GM21529 (cell line): ENCODE measurements at regions not wholly inside any gene's neighbourhood (a gene's known extent, or its start where the extent isn't known, plus 50 kb on each side); places are given as distances from the start of the nearest gene placed in this dataset.
"Not testable (repeated sequence)": the region's sequence is repeated elsewhere in the genome, so short reads cannot be mapped to it uniquely, and the experiment has no call there.

ENCODE experiments used
- ATAC-seq: cut with Tn5 transposase; IDR thresholded peaks from one replicate; pipeline ENCODE4 v1.9.1; 2021; ENCODE audit not compliant: unreplicated experiment

DNA sequence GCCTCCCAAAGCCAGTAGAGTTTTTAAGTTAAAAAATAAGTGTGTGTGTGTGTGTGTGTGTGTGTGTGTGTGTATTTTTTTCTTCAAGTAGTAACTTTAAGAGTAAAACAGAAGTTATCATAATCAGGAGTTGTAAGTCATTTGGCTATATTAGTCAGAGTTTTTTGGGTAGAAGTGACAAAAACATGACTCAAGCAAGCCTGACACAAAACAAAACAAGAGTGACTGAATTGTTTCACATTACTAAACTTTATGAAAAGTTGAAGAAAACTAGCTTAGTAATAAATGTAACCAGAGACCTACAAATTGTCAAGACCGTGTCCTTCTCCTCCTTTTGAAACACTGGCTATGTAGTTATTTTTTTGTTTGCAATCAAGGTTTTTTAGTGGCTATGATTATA is 738.0 kb upstream of the PITX2 start:
- ATAC-seq: no peak

- no peak for ATAC-seq
Measured at GRCh38 chr4:111362941-111363361, 740.1 kb upstream of the PITX2 start.

- ATAC-seq: not testable (repeated sequence)
Measured at GRCh38 chr4:111377880-111378279, 755.0 kb upstream of the PITX2 start.

DNA sequence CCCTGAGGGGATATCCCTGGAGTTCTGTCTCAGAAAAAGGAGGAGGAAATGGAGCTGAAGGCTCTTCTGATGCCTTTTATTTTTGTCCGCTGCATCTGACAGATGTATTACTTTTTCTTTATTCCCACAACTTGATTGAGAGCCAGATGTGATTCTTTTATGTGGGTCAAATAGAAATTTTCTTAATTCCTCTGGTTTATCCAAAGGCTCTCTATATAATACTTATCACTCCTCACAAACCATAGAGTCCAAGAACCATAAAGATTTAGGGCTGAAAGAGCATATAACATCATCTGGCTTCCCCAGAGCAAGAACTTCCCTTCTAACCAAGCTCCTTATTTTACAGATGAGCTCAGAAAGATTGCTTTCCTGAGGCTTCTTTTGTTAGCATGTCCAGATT is 756.7 kb upstream of the FAM241A start:
- no peak for ATAC-seq

DNA sequence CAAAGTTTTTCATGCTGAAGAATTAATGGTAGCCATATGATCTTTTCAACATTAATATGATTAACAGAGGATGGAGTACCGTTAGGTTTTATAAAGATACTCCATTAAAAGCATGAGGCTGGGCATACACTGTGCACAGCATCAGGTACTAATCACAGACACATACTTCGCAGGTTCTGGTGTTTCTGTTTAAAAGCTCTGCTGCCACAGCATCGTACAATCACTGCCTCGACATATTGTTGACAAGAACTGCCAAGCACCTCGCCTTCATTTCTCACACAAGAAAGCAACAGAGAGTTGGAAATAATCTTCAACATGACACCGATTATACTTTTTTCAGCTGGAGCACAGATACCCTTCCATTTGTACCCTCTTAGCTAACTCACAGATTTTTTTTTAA is 753.4 kb upstream of the FAM241A start:
- ATAC-seq: no peak

DNA sequence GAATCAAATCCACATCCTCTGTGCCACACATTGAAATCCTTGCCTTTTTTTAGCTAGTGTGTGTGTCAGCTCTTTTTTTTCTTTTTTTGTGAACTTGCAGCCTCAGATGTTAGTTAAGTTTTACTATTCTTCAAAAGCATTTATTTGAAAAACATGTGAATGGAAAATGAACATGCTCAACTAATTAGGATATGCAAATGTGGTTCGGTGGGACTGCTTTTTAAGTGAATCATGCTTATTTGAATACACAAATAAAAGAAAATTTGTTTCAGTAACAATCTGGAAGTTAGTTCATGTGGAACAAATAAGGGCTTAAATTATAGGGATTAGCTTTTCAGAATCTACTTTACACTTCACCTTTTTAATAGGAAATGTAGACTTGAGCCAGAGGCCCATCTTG is 751.5 kb upstream of the FAM241A start:
- ATAC-seq: no peak

GRCh38 chr4:111398906-111399330 is 746.3 kb upstream of the FAM241A start:
- no peak for ATAC-seq

DNA sequence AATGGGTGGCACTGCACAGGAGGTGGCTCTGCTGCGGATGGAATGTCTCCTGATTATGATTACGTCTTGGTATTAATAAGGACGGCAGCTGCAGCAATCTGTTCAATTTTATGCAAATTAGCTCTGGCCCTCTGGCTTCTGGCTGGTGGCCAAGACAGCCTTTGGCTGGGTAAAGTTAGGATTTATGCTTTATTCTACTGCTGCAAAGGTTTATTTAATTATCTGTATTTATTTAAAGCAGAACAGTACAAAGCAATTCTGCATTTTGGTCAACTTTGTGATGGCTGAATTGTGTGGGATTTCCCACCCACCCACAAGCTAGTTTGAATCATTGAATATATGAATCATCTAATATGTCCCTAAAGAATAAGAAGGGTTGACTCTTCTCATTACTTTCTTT is 745.6 kb upstream of the FAM241A start:
- no peak for ATAC-seq

DNA sequence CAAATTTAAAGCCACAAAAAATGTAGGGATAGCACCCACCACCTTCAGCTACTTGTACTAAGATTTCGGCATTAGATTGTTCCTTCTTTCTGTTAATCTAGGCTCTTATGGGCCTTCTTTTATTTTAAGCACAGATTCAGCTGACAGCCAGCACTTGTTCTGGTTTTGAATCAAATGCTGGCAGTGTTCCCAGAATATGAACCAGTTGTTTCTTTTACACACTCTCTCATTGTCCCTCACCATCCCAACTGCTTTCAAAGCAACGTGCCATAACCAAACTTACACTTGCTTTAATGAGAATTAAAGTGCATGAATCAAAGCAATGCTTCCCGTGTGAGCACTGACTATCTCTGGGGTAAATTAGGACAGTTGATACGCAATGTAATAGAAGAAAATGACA is 744.5 kb upstream of the FAM241A start:
- no peak for ATAC-seq

- no peak for ATAC-seq
Measured at GRCh38 chr4:111404673-111405072, 740.6 kb upstream of the FAM241A start.

- ATAC-seq: no peak
Measured at GRCh38 chr4:111405989-111406388, 739.3 kb upstream of the FAM241A start.

DNA sequence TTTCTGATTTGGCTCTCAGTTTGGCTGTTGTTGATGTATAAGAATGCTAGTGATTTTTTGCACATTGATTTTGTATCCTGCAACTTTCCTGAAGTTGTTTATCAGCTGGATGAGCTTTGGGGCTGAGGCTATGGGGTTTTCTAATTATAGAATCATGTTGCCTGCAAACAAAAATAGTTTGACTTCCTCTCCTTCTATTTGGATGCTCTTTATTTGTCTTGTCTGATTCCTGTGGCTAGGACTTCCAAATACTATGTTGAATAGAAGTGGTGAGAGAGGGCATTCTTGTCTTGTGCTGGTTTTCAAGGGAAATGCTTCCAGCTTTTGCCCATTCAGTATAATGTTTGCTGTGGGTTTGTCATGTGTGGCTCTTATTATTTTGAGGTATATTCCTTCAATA is 734.7 kb upstream of the FAM241A start:
- no peak for ATAC-seq

- no peak for ATAC-seq
Measured at GRCh38 chr4:111417521-111417920, 727.7 kb upstream of the FAM241A start.

DNA sequence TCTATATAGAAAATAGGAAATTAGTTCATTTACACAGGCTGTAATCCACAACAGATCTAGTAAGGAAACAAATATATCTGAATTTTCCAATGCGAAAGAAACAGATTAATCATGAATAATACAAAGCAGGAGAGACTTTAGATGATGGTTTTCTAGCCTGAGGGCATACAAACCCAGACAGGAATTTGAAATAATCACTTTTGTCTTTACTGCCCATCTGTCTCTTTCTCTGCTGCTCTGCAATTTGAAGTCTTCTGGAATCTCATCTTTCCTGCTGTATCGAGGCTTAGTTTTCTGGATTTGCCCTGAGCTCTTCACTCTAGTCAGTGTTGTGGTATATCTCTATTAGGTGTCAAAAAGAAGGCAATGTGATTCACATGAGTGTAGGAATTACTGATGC is 711.8 kb upstream of the FAM241A start:
- no peak for ATAC-seq

- ATAC-seq: no peak
Measured at GRCh38 chr4:111434586-111434985, 710.7 kb upstream of the FAM241A start.

- ATAC-seq: no peak
Measured at GRCh38 chr4:111435986-111436744, 709.1 kb upstream of the FAM241A start.

DNA sequence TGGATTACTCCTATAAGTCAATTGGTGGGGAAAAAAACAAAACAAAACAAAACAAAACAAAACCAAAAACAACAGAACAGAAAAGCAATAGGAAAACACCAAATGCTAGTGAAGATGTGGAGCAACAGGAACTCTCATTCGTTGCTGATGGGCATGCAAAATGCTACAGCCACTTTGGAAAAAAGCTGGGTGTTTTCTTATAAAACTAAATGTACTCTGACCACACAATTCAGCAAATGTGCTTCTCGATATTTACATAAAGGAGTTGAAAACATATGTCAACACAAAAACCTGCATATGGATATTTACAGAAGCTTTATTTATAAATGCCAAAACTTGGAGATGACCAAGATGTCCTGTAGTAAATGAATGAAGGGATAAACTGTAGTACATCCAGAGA is 703.6 kb upstream of the FAM241A start:
- no peak for ATAC-seq

- ATAC-seq: not testable (repeated sequence)
Measured at GRCh38 chr4:111444836-111445235, 700.4 kb upstream of the FAM241A start.

GRCh38 chr4:111449657-111450056 is 695.6 kb upstream of the FAM241A start:
- no peak for ATAC-seq

DNA sequence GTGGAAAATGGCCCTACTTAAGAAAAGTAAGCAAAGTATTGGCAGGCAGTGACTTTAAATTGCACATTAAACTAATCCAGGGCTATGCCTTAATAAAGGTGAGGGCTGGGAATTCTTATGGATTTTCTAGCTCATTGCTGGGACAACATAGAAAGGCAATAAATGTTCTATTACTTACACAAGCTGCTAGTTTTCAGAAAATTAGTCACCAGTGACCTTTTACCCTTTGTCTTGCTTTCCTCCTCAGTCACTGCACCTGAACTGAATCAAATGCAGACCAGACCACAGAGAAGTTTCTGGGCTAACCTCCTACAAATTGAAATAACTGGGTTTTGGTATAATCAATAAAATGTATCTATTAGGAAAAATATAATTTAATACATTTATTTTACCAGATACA is 694.4 kb upstream of the FAM241A start:
- ATAC-seq: no peak

- ATAC-seq: no peak
Measured at GRCh38 chr4:111453216-111453615, 692.0 kb upstream of the FAM241A start.

DNA sequence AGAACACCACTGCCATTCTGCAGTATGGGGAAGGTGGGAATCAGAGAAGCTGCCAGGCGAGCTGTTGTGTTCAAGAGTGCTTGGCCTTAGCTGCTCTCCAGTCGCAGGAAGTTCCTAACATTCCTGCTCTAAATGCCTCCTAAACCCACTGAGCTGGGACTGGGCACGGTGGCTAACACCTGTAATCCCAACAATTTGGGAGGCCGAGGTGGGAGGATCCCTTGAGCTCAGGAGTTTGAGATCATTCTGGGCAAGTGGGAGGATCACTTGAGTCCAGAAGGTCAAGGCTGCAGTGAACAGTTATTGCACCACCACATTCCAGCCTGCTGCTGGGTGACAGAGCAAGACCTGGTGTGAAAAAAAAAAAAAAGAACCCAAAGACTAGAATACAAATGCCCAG is 690.3 kb upstream of the FAM241A start:
- ATAC-seq: no peak
